OCI-LY3 (cell line): ENCODE measurements at regions not wholly inside any gene's neighbourhood (a gene's known extent, or its start where the extent isn't known, plus 50 kb on each side); places are given as distances from the start of the nearest gene placed in this dataset.

Experiments
- H2AFZ ChIP-seq: fragments of 200-600, 300-600 bp; shearing (Covaris generic); 2 replicates; pipeline ENCODE4 v1.6.0; 2014; ENCODE audit warnings: antibody characterized with exemption, low read depth, low read length
- H3K27ac ChIP-seq: fragments of 200-600, 300-600 bp; sonication (generic); 2 replicates; pipeline ENCODE4 v1.5.1; 2014; ENCODE audit warnings: mild to moderate bottlenecking, low read length, moderate library complexity, mixed read lengths
- H3K27me3 ChIP-seq: fragments of 200-600, 300-600 bp; sonication (generic); 2 replicates; pipeline ENCODE4 v1.6.1; 2014; ENCODE audit warnings: low read depth, low read length, mixed read lengths
- H3K36me3 ChIP-seq: fragments of 200-600, 300-600 bp; sonication (generic); replicated peaks from 2 replicates; pipeline ENCODE3; 2014; ENCODE audit warnings: low read depth, low read length, mixed read lengths
- H3K4me1 ChIP-seq: fragments of 300-600, 200-600 bp; sonication (generic); 2 replicates; pipeline ENCODE4 v1.6.1; 2014; ENCODE audit warnings: low read length, mixed read lengths
- H3K4me2 ChIP-seq: fragments of 200-600, 300-600 bp; sonication (generic); 2 replicates; pipeline ENCODE4 v1.6.1; 2014; ENCODE audit warnings: low read length, mixed read lengths
- H3K4me3 ChIP-seq: fragments of 300-600, 200-600 bp; sonication (generic); 2 replicates; pipeline ENCODE4 v1.5.1; 2014; ENCODE audit warnings: antibody characterized with exemption, mild to moderate bottlenecking, low read length, moderate library complexity
- H3K79me2 ChIP-seq: fragments of 300-600, 200-600 bp; shearing (Covaris generic); 2 replicates; pipeline ENCODE4 v1.6.1; 2014; ENCODE audit warnings: mild to moderate bottlenecking, low read length, mixed read lengths
- H3K9ac ChIP-seq: fragments of 300-600, 200-600 bp; shearing (Covaris generic); 2 replicates; pipeline ENCODE4 v1.6.0; 2014; ENCODE audit warnings: mild to moderate bottlenecking, low read length, moderate library complexity
- H3K9me3 ChIP-seq: fragments of 200-600, 300-600 bp; shearing (Covaris generic); 2 replicates; pipeline ENCODE4 v1.6.1; 2014; ENCODE audit warnings: low read length, mixed read lengths; ENCODE audit not compliant: insufficient read depth
- H4K20me1 ChIP-seq: fragments of 200-600, 300-600 bp; sonication (generic); 2 replicates; pipeline ENCODE4 v1.6.1; 2016; ENCODE audit warnings: low read length, mixed read lengths; ENCODE audit not compliant: insufficient read depth
- CTCF ChIP-seq: fragments of 200-600, 300-600 bp; sonication (generic); IDR thresholded peaks from 2 replicates; pipeline ENCODE4 v1.5.1; 2014; ENCODE audit warnings: antibody characterized with exemption, low read length, low read depth
- EZH2phosphoT487 ChIP-seq: fragments of 200-600 bp; shearing (Covaris generic); IDR thresholded peaks from 2 replicates; pipeline ENCODE4 v1.6.1; 2018; ENCODE audit warnings: antibody characterized with exemption, mixed run types, low read depth

DNA sequence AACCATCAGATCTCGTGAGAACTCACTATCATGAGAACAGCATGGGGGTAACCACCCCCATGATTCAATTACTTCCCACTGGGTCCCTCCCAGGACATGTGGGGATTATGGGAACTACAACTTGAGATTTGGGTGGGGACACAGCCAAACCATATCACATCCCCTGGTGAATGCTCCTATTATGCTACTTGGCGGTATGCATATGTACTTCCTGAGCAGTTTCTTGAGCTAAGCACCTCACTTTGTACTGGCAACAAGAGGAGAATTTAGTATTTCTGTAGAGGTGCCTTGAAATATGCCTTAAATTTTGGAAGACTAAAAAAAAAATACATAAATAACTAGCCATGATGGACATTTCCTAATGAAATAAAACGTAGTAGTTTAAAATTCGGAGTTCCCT, 327.2 kb upstream of the CITED2 start:
- Histone ChIP-seq H3K4me1 (no peaks in the 10 kb centered on the region), H3K36me3 (no peaks in the 10 kb centered on the region), H3K4me3 (no peak overlapping the region), H2AFZ (no peak overlapping the region), H3K9ac (no peak overlapping the region), H4K20me1 (no peaks in the 10 kb centered on the region), H3K79me2 (no peaks in the 10 kb centered on the region), H3K9me3 (no peaks in the 10 kb centered on the region), H3K4me2 (no peak overlapping the region), H3K27me3 (no peaks in the 10 kb centered on the region), H3K27ac (no peak overlapping the region)
- TF ChIP-seq EZH2phosphoT487 = no peak
- no peak for TF ChIP-seq CTCF

DNA sequence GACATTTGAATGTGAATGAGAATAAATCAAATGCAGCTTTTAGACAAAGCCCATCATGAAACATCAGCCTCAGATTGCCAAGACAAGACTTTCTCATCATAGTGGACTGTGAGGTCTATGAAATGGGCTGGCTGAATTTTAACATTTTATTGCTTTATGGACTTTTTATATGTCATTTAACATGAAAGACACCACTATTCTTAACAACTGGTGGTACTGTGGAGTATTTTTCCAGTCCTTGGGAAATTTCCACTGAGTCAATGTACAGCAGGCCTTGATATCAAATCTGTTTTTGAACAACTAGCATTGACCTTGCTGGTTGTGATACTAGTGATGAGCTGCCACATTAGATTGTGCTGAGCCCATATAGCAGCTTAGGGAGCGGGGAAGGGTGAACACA, 326.6 kb upstream of the CITED2 start:
- H3K4me2 ChIP-seq = no peak overlapping the region
- H3K4me3 ChIP-seq = no peak overlapping the region
- no peaks in the 10 kb centered on the region for H3K9me3 ChIP-seq
- no peaks in the 10 kb centered on the region for H3K79me2 ChIP-seq
- H3K27me3 ChIP-seq = no peaks in the 10 kb centered on the region
- no peak overlapping the region for H3K27ac ChIP-seq
- TF ChIP-seq CTCF (no peak), EZH2phosphoT487 (no peak)
- H3K36me3 ChIP-seq = no peaks in the 10 kb centered on the region
- no peak overlapping the region for H2AFZ ChIP-seq
- no peaks in the 10 kb centered on the region for H4K20me1 ChIP-seq
- no peak overlapping the region for H3K9ac ChIP-seq
- no peaks in the 10 kb centered on the region for H3K4me1 ChIP-seq

DNA sequence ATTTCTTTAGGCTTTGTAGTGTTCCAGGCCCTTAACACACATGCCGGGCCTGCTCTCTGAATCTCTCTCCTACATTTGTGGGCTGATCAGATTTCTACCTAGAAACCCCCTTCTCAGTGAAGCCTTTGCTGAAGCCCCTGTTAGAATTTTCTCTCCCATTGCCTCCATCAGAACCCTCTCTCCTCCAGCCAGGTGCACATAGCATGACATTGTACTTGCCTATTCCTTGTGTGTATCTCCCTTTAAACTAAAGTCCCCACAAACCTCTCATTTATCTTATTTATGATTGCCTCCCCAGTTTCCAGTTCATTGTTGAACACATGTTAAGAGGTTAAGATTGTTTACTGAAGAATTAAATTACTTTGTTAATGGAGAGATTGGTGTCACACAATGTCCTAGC, 325.5 kb upstream of the CITED2 start:
- Histone ChIP-seq H3K4me2 (no peak overlapping the region), H3K27ac (no peak overlapping the region)
- TF ChIP-seq EZH2phosphoT487 = no peak
- no peak for TF ChIP-seq CTCF

DNA sequence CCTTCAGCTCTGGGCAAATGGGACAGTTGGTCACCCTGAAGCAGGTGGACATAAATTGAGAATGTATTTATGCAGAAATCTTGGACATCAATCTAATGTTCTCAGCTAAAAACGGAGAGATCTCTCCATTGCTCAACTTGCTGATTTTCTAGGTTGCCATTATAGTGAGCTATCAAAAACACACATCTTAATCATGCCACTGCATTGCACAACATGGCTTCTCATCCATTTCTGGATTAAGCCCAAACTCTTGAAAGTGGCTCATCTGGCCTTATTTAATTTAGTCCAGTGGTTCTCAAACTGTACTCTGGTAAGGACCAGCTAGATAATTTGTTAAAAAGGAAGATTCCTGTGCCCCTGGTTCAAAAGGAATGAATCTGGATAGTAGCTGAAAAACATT, 324.9 kb upstream of the CITED2 start:
- Histone ChIP-seq H3K9me3 (no peaks in the 10 kb centered on the region), H3K36me3 (no peaks in the 10 kb centered on the region), H3K27me3 (no peaks in the 10 kb centered on the region), H3K9ac (no peak overlapping the region), H3K4me2 (no peak overlapping the region), H4K20me1 (no peaks in the 10 kb centered on the region), H3K27ac (no peak overlapping the region), H3K4me3 (no peak overlapping the region), H3K4me1 (no peaks in the 10 kb centered on the region), H2AFZ (no peak overlapping the region), H3K79me2 (no peaks in the 10 kb centered on the region)
- TF ChIP-seq EZH2phosphoT487 = no peak
- TF ChIP-seq CTCF = no peak

More for the DNA sequence above, 325.5 kb upstream of the CITED2 start:
- Histone ChIP-seq H2AFZ (no peak overlapping the region), H3K4me3 (no peak overlapping the region), H3K79me2 (no peaks in the 10 kb centered on the region), H3K9me3 (no peaks in the 10 kb centered on the region), H3K9ac (no peak overlapping the region), H3K4me1 (no peaks in the 10 kb centered on the region), H3K36me3 (no peaks in the 10 kb centered on the region), H4K20me1 (no peaks in the 10 kb centered on the region), H3K27me3 (no peaks in the 10 kb centered on the region)
